ENCODE measurements at regions not wholly inside any gene's neighbourhood (a gene's known extent, or its start where the extent isn't known, plus 50 kb on each side); places are given as distances from the start of the nearest gene placed in this dataset.

DNA sequence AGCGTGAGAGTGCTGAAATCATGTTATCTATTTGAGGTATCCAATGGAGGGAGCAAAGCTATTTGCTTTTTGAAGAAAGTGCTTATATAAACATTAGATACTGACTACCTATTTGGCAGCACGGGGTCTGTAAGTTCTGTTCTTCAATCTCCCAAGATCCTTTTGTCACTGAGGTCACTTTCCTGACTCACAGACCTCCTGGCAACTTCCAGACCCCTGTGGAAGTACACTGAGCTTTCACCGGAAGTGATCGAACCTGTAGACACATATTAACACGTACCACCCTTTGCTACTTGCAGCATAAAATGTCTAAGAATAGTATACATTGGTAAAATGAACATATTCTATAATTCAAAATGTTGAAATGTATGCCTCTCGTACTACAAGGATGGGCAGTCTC, 452.6 kb upstream of the ST6GAL2 start:
- no peak for ATAC-seq
- TF ChIP-seq ZNF114 (CRISPR knock-in tag; IDR thresholded peaks at IDR 0.05): no peak
- TF ChIP-seq NANOG (IDR thresholded peaks at IDR 0.05; ENCODE audit: borderline replicate concordance): no peak
- no peak for TF ChIP-seq EZH2phosphoT487 (IDR thresholded peaks at IDR 0.05; ENCODE audit: unreplicated experiment)
- TF ChIP-seq ZNF331 (CRISPR knock-in tag; IDR thresholded peaks at IDR 0.05; ENCODE audit: low read depth): no peak
- no peak for TF ChIP-seq STAT1 (IDR thresholded peaks at IDR 0.05; ENCODE audit: unreplicated experiment)
- Histone ChIP-seq H3K4me3 (no peak overlapping the region), H3K79me2 (replicated peaks; ENCODE audit: insufficient read depth) (no peaks in the 10 kb centered on the region), H2AFZ (no peak overlapping the region), H4K20me1 (replicated peaks; ENCODE audit: insufficient read depth) (no peaks in the 10 kb centered on the region), H3K36me3 (ENCODE audit: insufficient read depth) (no peaks in the 10 kb centered on the region), H3K27me3 (ENCODE audit: insufficient read depth) (no peaks in the 10 kb centered on the region), H3K4me2 (no peak overlapping the region), H3F3A (replicated peaks; ENCODE audit: low read depth) (no peaks in the 10 kb centered on the region), H3K27ac (ENCODE audit: low read depth) (no peak overlapping the region), H3K4me1 (ENCODE audit: insufficient read depth) (no peaks in the 10 kb centered on the region), H3K9me2 (ENCODE audit: insufficient read depth) (peaks cover 14% of the 10 kb centered on the region; the same call in 1 of the 2 replicates)
- Mint-ChIP-seq H3K27ac (no peak overlapping the region), H3K36me3 (ENCODE audit: low read depth) (no peaks in the 10 kb centered on the region), H3K9me3 (no peaks in the 10 kb centered on the region; the same call in 2 of the 3 replicates), H3K27me3 (ENCODE audit: insufficient read depth, low read depth, poor library complexity) (no peaks in the 10 kb centered on the region), H3K4me1 (peaks cover 6% of the 10 kb centered on the region), H3K4me3 (no peak overlapping the region)
- no peak for DNase-seq (ENCODE audit: low spot score)

DNA sequence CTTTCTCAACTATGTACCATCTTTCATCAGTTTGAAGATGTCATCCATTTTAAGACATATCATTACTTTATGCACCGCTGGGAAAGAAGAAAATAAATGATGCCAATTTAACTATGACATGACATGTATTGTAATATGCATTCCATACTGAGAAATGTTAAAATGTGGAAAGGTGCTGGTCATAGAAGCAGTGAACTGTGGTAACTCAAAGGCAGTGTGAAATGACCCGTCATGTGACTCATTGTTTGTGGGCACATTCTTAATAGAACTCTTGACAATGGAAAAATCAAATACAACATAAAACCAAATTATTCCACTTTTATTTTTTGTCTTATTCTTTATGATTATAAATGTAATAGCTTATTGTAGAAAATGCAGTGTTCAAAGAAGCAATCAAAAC, 455.0 kb upstream of the ST6GAL2 start:
- H3K4me1 Mint-ChIP-seq: peaks cover 3% of the 10 kb centered on the region
- Histone ChIP-seq H2AFZ (no peak overlapping the region), H3K27me3 (ENCODE audit: insufficient read depth) (no peaks in the 10 kb centered on the region), H3F3A (replicated peaks; ENCODE audit: low read depth) (no peaks in the 10 kb centered on the region), H3K9me2 (ENCODE audit: insufficient read depth) (peaks cover 14% of the 10 kb centered on the region; the same call in 1 of the 2 replicates), H3K36me3 (ENCODE audit: insufficient read depth) (no peaks in the 10 kb centered on the region), H4K20me1 (replicated peaks; ENCODE audit: insufficient read depth) (no peaks in the 10 kb centered on the region), H3K4me3 (no peak overlapping the region), H3K27ac (ENCODE audit: low read depth) (no peak overlapping the region), H3K79me2 (replicated peaks; ENCODE audit: insufficient read depth) (no peaks in the 10 kb centered on the region), H3K4me1 (ENCODE audit: insufficient read depth) (no peaks in the 10 kb centered on the region), H3K4me2 (no peak overlapping the region)
- DNase-seq (ENCODE audit: low spot score) (no peak), ATAC-seq (no peak)
- H3K4me3 Mint-ChIP-seq: no peak overlapping the region
- no peaks in the 10 kb centered on the region; the same call in 2 of the 3 replicates for H3K9me3 Mint-ChIP-seq
- H3K27me3 Mint-ChIP-seq (ENCODE audit: insufficient read depth, low read depth, poor library complexity): no peaks in the 10 kb centered on the region
- no peaks in the 10 kb centered on the region for H3K36me3 Mint-ChIP-seq (ENCODE audit: low read depth)
- H3K27ac Mint-ChIP-seq: no peak overlapping the region
- no peak for TF ChIP-seq JUNB (IDR thresholded peaks at IDR 0.05; ENCODE audit: unreplicated experiment)
- no peak for TF ChIP-seq POLR2AphosphoS5 (IDR thresholded peaks at IDR 0.05; ENCODE audit: low read depth)
- TF ChIP-seq, protein P1, sequence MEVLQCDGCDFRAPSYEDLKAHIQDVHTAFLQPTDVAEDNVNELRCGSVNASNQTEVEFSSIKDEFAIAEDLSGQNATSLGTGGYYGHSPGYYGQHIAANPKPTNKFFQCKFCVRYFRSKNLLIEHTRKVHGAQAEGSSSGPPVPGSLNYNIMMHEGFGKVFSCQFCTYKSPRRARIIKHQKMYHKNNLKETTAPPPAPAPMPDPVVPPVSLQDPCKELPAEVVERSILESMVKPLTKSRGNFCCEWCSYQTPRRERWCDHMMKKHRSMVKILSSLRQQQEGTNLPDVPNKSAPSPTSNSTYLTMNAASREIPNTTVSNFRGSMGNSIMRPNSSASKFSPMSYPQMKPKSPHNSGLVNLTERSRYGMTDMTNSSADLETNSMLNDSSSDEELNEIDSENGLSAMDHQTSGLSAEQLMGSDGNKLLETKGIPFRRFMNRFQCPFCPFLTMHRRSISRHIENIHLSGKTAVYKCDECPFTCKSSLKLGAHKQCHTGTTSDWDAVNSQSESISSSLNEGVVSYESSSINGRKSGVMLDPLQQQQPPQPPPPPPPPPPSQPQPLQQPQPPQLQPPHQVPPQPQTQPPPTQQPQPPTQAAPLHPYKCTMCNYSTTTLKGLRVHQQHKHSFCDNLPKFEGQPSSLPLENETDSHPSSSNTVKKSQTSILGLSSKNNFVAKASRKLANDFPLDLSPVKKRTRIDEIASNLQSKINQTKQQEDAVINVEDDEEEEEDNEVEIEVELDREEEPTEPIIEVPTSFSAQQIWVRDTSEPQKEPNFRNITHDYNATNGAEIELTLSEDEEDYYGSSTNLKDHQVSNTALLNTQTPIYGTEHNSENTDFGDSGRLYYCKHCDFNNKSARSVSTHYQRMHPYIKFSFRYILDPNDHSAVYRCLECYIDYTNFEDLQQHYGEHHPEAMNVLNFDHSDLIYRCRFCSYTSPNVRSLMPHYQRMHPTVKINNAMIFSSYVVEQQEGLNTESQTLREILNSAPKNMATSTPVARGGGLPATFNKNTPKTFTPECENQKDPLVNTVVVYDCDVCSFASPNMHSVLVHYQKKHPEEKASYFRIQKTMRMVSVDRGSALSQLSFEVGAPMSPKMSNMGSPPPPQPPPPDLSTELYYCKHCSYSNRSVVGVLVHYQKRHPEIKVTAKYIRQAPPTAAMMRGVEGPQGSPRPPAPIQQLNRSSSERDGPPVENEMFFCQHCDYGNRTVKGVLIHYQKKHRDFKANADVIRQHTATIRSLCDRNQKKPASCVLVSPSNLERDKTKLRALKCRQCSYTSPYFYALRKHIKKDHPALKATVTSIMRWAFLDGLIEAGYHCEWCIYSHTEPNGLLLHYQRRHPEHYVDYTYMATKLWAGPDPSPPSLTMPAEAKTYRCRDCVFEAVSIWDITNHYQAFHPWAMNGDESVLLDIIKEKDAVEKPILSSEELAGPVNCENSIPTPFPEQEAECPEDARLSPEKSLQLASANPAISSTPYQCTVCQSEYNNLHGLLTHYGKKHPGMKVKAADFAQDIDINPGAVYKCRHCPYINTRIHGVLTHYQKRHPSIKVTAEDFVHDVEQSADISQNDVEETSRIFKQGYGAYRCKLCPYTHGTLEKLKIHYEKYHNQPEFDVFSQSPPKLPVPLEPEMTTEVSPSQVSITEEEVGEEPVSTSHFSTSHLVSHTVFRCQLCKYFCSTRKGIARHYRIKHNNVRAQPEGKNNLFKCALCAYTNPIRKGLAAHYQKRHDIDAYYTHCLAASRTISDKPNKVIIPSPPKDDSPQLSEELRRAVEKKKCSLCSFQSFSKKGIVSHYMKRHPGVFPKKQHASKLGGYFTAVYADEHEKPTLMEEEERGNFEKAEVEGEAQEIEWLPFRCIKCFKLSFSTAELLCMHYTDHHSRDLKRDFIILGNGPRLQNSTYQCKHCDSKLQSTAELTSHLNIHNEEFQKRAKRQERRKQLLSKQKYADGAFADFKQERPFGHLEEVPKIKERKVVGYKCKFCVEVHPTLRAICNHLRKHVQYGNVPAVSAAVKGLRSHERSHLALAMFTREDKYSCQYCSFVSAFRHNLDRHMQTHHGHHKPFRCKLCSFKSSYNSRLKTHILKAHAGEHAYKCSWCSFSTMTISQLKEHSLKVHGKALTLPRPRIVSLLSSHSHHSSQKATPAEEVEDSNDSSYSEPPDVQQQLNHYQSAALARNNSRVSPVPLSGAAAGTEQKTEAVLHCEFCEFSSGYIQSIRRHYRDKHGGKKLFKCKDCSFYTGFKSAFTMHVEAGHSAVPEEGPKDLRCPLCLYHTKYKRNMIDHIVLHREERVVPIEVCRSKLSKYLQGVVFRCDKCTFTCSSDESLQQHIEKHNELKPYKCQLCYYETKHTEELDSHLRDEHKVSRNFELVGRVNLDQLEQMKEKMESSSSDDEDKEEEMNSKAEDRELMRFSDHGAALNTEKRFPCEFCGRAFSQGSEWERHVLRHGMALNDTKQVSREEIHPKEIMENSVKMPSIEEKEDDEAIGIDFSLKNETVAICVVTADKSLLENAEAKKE (CRISPR knock-in tag; IDR thresholded peaks at IDR 0.05): no peak
- TF ChIP-seq, protein P2, sequence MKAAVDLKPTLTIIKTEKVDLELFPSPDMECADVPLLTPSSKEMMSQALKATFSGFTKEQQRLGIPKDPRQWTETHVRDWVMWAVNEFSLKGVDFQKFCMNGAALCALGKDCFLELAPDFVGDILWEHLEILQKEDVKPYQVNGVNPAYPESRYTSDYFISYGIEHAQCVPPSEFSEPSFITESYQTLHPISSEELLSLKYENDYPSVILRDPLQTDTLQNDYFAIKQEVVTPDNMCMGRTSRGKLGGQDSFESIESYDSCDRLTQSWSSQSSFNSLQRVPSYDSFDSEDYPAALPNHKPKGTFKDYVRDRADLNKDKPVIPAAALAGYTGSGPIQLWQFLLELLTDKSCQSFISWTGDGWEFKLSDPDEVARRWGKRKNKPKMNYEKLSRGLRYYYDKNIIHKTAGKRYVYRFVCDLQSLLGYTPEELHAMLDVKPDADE (IDR thresholded peaks at IDR 0.05): no peak
- no peak for TF ChIP-seq ZNF331 (CRISPR knock-in tag; IDR thresholded peaks at IDR 0.05; ENCODE audit: low read depth)
- TF ChIP-seq ZNF114 (CRISPR knock-in tag; IDR thresholded peaks at IDR 0.05): no peak
- TF ChIP-seq EZH2 (IDR thresholded peaks at IDR 0.05; ENCODE audit: low read depth, unreplicated experiment): no peak
- TF ChIP-seq, protein P3, sequence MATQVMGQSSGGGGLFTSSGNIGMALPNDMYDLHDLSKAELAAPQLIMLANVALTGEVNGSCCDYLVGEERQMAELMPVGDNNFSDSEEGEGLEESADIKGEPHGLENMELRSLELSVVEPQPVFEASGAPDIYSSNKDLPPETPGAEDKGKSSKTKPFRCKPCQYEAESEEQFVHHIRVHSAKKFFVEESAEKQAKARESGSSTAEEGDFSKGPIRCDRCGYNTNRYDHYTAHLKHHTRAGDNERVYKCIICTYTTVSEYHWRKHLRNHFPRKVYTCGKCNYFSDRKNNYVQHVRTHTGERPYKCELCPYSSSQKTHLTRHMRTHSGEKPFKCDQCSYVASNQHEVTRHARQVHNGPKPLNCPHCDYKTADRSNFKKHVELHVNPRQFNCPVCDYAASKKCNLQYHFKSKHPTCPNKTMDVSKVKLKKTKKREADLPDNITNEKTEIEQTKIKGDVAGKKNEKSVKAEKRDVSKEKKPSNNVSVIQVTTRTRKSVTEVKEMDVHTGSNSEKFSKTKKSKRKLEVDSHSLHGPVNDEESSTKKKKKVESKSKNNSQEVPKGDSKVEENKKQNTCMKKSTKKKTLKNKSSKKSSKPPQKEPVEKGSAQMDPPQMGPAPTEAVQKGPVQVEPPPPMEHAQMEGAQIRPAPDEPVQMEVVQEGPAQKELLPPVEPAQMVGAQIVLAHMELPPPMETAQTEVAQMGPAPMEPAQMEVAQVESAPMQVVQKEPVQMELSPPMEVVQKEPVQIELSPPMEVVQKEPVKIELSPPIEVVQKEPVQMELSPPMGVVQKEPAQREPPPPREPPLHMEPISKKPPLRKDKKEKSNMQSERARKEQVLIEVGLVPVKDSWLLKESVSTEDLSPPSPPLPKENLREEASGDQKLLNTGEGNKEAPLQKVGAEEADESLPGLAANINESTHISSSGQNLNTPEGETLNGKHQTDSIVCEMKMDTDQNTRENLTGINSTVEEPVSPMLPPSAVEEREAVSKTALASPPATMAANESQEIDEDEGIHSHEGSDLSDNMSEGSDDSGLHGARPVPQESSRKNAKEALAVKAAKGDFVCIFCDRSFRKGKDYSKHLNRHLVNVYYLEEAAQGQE (IDR thresholded peaks at IDR 0.05; ENCODE audit: unreplicated experiment): no peak
- no peak for TF ChIP-seq CREB1 (CRISPR knock-in tag; IDR thresholded peaks at IDR 0.05; ENCODE audit: low read depth)
- no peak for TF ChIP-seq STAT1 (IDR thresholded peaks at IDR 0.05; ENCODE audit: unreplicated experiment)
- no peak for TF ChIP-seq NANOG (IDR thresholded peaks at IDR 0.05; ENCODE audit: borderline replicate concordance)
- no peak for TF ChIP-seq EZH2phosphoT487 (IDR thresholded peaks at IDR 0.05; ENCODE audit: unreplicated experiment)
